Peyer's patch (tissue), 4 donors: ENCODE measurements at regions not wholly inside any gene's neighbourhood (a gene's known extent, or its start where the extent isn't known, plus 50 kb on each side); places are given as distances from the start of the nearest gene placed in this dataset.

Experiments used
- CTCF ChIP-seq, 6 experiments: fragments of 450-650 bp in 4 of 6; fragments of 200-600 bp in 2 of 6; sonication (generic) in 1 of 6; IDR thresholded peaks; one replicate each; pipeline ENCODE4 v1.5.1; 2017 to 2019; ENCODE audit warnings: antibody characterized with exemption in 6 of 6, mild to moderate bottlenecking in 3 of 6, moderate library complexity in 1 of 6
- POLR2A ChIP-seq, 2 donors: fragments of 450-650 bp; IDR thresholded peaks; one replicate each; pipeline ENCODE4 v1.5.1; 2017; ENCODE audit warnings: antibody characterized with exemption in 2 of 2, mild to moderate bottlenecking in 2 of 2, moderate library complexity in 2 of 2

GRCh38 chr4:152156442-152156841 is 379.4 kb downstream of the FBXW7 start:
- TF ChIP-seq CTCF (IDR thresholded peaks at IDR 0.05): no peak
- no peak for TF ChIP-seq POLR2A (IDR thresholded peaks at IDR 0.05)
